22Rv1 (cell line): ENCODE measurements at regions not wholly inside any gene's neighbourhood (a gene's known extent, or its start where the extent isn't known, plus 50 kb on each side); places are given as distances from the start of the nearest gene placed in this dataset.

Experiments
- ZFX ChIP-seq: fragments of 450-650 bp; IDR thresholded peaks from 2 replicates; pipeline ENCODE4 v1.6.1; 2017; ENCODE audit warnings: antibody characterized with exemption, borderline replicate concordance
- TF ChIP-seq, protein P1 (sequence below): fragments of 450-650 bp; IDR thresholded peaks from 2 replicates; pipeline ENCODE4 v1.5.1; 2017; ENCODE audit warnings: mild to moderate bottlenecking

DNA sequence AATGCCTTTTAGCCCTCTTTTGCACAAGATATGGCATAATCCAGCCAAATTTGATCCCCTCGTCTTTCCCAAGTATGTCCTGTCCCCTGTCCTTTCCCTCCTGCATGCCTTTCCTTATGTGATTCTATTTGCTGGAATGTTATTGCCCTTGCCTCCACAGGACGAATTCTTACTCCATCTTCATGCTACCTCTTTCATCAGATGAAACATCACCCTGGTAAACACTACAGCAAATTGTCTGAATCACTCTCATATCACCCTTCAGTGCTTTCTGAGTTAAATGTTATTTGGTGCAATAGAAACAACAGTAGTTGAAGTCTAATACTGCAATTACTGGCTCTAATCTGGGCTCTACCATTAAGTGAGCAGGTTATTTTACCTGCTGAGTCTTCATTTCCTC lies 52.2 kb upstream of the FAT1 start:
- TF ChIP-seq, protein P1, sequence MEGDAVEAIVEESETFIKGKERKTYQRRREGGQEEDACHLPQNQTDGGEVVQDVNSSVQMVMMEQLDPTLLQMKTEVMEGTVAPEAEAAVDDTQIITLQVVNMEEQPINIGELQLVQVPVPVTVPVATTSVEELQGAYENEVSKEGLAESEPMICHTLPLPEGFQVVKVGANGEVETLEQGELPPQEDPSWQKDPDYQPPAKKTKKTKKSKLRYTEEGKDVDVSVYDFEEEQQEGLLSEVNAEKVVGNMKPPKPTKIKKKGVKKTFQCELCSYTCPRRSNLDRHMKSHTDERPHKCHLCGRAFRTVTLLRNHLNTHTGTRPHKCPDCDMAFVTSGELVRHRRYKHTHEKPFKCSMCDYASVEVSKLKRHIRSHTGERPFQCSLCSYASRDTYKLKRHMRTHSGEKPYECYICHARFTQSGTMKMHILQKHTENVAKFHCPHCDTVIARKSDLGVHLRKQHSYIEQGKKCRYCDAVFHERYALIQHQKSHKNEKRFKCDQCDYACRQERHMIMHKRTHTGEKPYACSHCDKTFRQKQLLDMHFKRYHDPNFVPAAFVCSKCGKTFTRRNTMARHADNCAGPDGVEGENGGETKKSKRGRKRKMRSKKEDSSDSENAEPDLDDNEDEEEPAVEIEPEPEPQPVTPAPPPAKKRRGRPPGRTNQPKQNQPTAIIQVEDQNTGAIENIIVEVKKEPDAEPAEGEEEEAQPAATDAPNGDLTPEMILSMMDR = no peak
- no peak for TF ChIP-seq ZFX
